GM18861 (cell line): ENCODE measurements at regions not wholly inside any gene's neighbourhood (a gene's known extent, or its start where the extent isn't known, plus 50 kb on each side); places are given as distances from the start of the nearest gene placed in this dataset.

Source experiments
- ATAC-seq: cut with Tn5 transposase; IDR thresholded peaks from one replicate; pipeline ENCODE4 v1.9.1; 2021; ENCODE audit not compliant: unreplicated experiment

DNA sequence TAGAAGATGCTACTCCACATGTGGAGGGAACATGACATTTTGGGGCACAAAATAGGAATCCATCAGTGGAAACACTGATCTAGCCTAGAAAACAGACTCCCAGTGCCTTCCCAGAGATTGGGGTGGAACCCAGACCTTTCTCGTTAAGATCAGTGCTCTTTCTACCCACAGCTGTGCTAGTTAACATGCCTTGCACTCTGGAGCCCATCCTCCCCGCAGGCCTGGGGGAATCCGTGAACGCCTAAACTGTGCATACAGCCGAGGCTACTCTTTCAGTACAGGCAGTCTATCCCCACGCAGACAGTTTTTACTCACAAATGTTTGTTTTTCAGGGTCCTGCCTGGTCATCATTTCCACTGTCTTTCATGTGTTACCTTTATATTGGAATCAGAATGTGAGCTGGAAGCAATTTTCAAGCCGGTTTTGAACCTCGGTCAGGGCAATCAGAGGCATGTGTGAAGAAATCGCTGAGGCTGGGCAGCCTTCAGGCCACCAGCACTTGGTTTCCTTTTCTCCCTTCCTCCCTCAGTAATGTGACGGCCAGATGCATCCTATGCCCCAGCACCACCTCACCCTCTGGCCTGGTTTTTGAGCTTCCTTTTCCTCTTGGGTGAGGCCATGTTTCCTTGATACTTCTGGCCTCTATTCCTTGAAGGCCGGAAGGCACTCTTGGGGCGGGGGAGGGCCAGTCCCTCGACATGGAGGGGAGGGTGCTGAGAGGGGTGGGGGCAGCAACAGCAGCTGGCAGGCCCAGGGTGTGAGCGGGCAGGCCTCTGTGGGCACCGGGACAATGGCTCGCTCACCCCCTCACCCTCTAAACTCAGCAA, 123.6 kb upstream of the GALNT15 start:
- ATAC-seq, result no peak

DNA sequence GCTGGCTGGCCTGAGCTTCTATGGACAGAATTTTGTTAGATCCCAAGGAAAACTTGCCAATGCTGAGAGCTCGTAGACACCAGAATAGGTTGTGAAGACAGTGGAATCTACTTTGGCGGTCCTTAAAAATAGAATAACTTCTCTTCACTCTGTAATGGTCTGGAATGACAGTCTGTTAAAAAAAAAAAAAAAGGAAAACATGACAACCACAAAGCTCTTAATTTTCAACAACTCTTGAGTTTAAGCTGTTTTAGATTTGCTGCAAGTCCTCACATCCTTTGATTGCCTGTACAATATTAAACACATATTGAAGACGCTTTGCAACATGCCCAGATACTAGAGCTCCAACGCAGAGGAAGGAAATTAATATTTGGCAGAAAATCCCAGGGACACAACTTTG, 122.8 kb upstream of the GALNT15 start:
- no peak for ATAC-seq

DNA sequence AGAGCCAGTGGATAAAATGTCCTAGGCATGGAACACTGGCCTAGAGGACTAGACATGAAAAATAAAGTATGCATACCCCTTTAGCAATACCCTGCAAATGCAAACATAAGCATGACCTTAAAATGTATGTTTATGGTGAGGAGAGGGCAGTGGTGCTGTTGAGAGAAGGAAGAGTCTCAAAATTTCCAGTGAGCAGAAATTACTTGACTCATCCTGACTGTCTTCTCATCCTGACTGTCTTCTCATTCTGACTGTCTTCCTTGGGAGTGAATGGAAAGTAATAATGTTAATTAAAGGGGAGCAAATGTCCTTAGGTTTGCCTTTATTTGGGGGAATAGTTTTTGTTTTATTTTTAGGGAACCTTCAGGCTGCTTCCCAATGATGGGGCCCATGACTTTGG, 121.5 kb upstream of the GALNT15 start:
- no peak for ATAC-seq

DNA sequence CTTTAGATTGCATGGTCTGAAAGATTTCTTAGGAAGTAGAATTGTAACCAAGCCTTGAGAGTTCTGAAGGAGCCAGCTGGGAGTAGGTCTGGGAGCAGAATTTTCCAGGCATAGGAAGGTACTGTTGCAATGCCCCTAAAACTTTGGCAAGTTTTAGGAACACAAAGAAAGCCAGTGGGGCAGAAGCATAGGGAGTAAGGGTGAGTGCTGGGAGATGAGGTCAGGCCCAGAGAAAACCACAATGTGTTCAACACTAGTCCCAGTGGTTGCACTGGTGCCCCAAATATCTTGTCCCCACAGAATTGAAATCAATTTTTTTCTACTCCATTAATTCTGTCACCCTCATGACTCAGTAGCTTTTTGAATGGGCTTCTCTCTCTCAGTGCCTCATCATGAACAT, 120.7 kb upstream of the GALNT15 start:
- no peak for ATAC-seq

DNA sequence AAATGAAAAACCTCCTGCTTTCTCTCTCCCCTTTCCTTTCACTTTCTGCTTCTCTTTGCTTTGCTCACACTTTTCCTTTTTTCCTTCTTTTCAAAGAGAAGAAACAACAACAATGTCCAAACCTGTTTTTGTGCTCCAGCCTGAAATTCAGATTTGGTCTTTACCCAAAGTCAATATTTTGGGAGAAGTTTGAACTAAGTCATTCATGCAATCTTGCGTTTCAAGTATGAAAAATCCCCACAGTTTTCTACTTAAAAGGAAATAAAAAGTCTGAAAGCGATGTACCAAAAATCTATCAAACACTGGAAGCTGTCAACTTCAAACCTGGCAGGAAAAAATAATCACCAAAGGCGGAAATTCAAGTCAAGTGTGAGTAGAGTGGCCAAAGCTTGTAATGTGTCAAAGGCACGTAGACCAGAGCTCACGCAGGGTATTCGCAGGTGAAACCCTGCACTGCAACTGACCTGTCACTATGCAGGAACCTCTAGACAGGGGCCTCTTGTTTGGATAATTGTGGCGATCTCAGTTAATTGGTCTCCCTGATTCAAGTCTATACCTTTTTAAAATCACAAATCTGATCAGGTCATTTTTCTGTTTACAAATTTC, 118.8 kb upstream of the GALNT15 start:
- no peak for ATAC-seq

DNA sequence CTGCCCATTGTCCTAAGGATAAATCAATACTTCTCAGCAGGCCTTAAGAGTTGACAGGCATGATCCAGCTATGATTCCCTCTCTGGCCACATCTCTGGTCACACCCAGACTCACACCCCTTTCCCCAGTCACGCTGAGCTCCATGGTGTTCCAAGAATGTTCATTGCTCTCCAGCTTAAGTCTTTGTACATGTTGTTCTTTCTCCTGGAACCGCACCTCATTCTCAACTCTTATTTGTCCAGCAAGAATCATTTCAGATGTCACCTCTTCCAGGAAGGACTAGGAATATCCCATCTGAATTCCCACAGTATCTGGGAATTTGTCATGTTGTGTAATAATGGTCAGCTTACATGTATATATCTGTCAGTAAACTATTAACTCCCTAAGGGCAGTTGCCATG, 118.3 kb upstream of the GALNT15 start:
- ATAC-seq, result no peak

DNA sequence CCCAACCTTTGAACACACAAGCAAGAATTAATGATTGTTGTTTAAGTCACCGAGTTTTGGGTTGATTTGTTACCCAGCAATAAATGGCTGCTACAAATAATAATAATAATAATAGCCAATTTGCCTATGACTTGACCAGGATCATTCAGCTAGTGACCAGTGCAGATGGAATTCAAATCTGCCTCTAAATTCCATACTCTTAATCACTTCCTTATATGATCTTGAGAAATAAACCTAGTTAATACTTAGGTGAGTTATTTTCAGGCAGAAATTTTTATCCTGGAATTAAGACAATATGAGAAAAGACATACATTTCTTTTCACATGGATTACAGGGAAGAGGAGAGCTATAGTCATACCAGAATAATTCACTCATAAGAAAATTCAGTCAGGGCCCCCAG, 116.0 kb upstream of the GALNT15 start:
- ATAC-seq, result no peak

DNA sequence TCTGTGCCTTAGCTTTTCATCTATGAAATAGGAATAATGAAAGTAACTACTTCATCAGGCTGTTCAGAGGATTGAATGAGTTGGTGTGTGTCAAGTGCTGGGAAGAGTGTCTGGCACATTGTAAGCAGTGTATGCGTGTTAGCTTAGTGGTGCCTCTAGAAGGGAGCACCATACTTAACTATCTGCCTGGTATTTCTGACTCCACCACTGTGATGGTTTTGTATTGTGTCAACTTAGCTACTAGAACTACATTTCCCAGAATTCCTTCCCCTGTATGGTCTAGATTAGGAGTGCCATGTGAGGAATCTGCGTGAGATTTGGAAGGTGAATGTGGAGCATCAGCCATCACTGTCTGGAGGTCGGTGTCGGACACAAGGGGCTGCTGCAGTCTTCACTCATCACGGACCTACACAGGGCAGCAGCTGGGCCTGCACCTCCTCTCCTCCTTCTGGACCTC, 115.4 kb upstream of the GALNT15 start:
- ATAC-seq, result no peak

DNA sequence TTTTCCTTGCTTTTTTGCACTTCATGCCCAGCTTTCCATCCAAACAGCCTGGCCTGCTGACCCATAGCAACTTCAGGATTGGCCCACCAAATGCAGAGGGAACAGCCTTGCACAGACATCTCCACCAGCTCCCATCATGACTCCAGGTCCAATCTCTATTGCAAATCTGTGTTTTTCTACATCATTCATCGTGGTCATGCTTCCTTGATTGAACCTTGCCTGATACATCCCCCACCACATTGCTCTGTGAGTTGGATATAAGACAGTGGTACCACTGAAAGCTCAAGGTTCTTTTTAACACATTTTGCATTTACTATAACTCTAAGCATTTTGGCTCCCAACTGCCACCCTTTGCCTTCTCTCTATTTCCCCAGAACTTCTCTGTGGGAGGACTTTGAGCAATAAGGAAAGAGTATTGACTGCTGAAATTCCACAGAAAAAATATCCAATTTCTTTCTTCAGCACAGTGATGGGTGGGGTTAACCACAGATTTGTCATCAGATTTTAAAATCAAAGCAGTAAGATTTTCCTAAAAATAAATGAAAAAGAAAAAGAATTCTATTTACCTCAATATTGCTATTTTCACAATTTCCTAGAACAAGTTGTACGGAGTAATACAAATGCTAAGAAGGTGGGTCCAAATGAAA, 114.6 kb upstream of the GALNT15 start:
- ATAC-seq, result no peak

DNA sequence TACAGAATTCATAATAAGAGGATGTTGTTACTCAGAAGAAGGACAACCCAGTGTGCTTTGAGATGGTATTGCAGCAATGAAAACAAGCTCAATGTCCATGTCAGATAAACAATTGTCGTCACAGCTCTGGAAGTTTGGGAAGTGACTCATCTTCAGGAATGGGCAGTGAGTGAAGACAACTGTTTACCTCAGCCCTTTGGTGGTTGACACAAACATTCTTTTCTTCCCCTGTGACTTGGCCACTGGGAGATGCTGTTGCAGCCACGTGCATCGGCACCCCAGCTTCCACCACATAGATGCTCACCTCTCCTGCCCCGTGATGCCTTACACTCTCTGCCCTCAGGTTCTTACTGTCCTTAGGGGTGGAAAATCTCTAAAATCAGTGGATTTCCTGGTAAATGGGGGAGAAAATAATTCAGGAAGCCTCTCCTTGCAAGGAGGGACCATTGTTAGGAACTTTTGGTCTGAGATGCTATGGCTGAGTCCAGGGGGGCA, 114.1 kb upstream of the GALNT15 start:
- no peak for ATAC-seq

DNA sequence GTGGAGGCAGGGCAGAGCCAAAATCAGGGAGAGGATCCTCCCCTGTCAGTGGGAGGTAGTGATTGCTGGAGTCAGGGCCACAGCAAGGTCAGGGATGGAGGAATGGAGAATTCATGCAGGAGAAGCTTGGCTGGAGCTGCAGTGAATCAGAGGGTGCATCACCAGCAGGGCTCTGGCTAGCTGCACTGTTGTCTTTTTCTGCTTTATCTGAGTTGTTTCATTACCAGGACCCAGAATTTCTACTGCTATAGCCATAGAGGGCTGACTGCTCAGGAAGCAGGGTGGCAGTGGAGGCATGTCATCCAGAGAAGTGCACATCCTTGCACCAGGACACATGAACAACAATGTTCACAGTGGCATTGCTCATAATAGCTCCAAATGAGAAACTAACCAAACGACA, 113.5 kb upstream of the GALNT15 start:
- no peak for ATAC-seq

DNA sequence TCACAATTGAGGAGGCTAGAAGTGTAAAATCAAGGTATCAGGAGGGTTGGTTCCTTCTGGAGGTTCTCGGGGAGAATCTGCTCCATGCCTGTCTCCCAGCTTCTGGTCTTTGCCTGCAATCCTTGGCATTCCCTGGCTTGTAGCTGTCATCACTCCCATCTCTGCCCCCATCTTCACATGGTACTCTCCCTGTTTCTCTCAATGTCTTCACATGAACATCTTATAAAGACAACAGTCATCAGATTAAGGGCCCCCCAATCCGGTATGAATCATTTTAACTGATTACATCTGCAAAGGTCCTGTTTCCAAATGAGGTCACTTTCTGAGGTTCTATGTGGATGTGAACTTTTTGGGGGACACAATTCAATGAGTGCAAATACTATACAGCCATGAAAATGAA, 113.0 kb upstream of the GALNT15 start:
- no peak for ATAC-seq

DNA sequence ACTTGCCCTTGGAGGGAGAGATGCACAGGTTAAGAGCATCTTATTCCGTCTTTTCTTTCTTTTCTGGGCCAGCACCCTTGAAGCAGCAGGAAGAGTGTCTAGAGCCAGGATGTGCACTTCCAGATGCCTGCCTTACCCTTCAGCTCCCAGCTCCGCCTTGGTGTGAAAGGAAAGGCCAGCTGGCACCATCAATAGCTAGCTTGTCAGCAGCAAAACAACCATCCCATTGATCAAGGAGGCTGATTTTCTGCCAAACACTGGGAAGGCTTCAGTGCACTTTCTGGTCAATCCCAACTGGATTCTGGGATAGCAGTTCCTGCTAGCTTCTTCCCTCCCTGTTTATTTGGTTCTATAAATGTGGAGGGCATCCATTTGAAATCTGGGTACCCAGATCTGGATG, 110.9 kb upstream of the GALNT15 start:
- no peak for ATAC-seq

DNA sequence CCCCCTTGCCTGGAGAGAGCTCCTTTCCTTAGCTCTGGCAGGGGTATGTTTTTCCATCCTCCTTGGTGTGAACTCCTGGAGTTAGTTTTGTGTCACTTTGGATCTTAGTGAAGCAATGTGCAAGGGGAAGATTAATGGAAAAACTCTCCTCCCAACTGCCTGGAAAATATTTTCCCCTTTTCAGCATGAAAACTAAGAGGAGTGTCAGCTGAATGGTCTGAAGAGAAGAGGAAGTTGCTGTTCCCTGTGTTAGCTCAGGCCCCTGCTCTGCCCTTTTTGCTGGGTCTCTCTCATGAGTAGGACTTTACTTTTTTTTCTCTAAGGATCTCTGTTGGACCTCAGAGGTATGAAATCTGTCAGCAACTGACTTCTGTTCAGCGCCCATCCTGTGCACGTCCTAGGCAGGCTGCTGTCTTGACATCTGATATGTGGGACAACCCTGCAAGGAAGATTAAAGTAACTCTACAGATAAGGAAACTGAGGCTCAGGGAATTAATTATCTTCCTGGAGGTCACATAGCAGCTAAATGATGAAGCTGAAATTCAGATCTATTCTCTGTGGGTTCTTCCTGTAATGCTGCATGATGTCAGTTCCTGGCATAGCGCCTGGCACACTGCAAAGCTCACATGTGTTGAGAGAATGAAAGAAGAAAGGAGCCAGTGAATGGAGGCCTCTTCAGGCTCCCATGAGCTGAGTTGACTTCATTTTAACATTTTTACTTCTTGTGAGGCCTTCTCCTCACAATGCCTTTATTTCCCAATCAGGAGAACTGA, 109.7 kb upstream of the GALNT15 start:
- ATAC-seq, result no peak

DNA sequence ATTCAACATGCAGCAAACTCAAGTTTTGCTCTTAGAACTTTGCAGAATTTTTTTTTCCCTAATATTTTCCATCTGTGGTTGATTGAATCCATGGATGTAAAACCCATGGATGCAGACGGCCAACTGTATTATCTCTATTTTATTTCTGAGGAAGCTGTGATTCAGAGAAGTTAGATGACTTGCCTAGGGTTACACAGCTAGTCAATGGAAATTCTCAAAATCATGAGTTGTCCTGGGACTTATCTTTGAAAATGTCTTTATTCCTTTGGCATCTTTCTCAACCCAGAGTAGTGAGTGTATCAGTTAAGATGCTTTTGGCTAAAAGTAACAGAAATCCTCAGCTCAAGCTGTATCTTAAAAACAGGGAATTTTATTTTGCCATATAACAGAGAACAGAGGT, 107.9 kb upstream of the GALNT15 start:
- ATAC-seq, result no peak

DNA sequence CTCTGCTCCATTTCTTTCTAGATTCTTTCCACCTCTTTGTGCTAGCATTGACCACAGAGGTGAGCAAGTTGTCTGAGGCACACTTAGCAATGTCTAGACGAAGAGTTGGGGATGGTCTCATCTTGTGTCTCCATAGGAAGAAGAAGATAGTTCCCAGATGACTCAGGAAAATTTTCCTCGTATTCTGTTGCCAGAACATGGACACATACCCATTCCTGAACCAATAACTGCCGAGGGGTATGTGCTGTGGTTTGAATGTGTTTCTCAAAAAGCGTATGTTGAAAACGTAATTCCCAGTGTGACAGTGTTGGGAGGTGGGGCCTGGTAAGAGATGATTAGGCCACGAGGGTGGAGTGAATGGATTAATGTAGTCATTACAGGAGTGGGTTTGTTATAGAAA, 107.5 kb upstream of the GALNT15 start:
- no peak for ATAC-seq

DNA sequence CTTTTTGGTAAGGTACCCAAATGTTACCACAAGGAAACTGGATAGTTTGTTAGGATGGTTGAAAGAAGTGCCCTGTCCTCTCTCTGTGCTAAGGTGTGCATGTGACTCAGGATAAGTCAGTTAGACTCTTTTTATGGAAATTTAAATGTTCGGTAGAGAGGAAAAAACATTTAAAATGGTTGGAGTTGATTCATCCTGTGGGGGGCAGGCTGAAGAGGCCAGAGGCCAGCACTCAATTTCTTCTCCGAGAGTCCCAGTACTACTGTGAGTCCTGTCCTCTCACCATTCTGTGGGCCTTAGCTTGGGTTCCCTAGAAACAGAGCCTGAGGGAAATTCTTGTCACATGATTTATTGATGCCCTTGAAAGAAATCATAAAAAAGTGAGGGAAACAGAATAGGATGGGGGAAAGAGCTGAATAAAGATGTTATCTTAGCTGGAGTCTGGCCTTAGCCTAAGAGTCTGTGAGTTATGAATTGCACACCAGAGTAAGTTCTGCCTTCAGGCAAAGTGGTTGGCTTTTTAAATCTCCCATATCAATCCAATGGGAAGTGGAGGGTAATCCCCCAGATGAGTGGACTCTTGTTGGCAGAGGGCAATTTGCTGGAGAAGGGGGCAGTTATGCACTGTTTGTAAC, 106.5 kb upstream of the GALNT15 start:
- no peak for ATAC-seq

DNA sequence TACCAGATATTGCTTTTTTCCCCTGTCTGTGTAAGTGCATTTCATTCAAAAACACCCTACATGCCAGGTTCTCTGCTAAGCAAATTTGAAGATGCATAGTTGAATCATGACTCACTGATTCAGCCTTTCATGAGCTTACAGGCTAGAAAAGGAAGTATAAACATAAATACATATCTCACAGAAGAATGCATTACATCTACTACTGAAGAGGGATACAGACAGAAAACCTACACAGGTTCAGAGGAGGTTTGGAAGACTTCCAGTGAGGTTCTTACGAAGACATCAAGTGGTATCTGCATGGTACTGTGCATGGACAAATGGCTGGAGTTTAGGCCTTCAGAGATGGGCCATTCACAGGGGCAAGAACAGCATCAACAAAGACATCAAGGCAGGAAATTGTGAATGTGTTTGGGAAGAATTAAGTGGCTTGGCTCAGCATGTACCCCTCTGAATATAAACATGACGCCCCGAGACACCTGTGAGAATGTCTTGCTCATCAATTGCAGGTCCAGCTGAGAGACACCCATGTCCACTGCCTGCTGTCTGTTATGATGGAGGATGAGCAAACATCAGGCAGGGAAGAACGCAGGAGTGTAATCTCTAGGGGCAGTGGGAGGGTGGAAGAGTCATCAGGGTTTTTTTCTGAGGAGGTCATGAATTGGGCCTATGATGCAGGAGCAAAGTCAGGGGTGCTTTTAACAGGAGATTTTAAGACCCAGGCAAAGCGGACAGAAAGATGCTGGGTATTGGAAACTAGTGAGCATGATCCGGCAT, 105.1 kb upstream of the GALNT15 start:
- no peak for ATAC-seq

DNA sequence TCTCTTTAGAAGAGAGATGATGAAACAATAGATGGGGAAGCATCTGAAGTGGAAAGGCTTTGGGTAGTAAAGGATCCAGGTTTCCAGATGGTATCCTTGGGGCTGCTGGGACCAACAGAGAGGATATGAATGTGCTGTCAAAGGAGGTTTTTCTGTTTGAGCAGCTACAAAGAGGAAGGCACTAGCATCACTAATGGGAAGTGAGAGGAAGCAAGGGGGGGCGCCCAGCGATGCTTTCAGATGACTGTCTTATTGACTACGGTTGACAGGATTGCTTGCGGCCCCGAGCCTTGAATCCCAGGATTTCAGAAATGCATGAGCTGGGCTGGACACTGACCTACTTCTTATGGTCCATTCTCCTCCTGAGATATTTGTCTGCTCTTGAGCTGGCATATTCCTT, 103.8 kb upstream of the GALNT15 start:
- ATAC-seq, result no peak

DNA sequence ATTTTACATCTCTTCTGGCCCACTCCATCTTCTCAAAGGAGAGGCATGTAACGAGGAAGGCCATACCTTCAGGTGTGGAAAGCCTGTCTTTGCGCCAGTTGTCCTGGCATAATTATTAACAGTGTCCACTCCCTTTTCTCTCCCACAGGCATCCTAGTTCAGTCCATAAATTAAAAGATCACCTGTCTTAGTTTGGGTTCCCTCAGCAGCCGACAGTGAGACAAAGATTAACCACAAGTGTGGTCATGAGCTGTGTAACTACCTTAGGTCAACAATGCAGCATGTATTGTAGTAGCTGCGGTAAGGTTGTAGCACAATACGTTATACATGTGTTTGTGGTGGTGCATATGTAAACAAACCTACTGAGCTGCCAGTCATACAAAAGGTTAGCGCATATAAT, 103.3 kb upstream of the GALNT15 start:
- no peak for ATAC-seq
